Colonic mucosa (tissue), 4 donors: ENCODE measurements at regions not wholly inside any gene's neighbourhood (a gene's known extent, or its start where the extent isn't known, plus 50 kb on each side); places are given as distances from the start of the nearest gene placed in this dataset.

ENCODE experiments used
- DNase-seq: peaks from one replicate; pipeline ENCODE4 v3.0.0-alpha.2; 2020
- H3K27ac ChIP-seq: fragments of 200-600 bp; one replicate; pipeline ENCODE4 v1.8.0; 2021
- H3K27me3 ChIP-seq: fragments of 200-600 bp; one replicate; pipeline ENCODE4 v1.8.0; 2021
- H3K36me3 ChIP-seq: fragments of 200-600 bp; one replicate; pipeline ENCODE4 v1.8.0; 2021
- H3K4me1 ChIP-seq: fragments of 200-600 bp; one replicate; pipeline ENCODE4 v1.8.0; 2021; ENCODE audit warnings: mild to moderate bottlenecking
- H3K4me3 ChIP-seq: fragments of 200-600 bp; one replicate; pipeline ENCODE4 v1.8.0; 2021
- H3K9ac ChIP-seq, 2 donors: one replicate each; pipeline ENCODE4 v1.7.0; 2013; ENCODE audit warnings: control low read depth in 2 of 2, low read depth in 2 of 2, low read length in 2 of 2
- H3K9me3 ChIP-seq: fragments of 200-600 bp; one replicate; pipeline ENCODE4 v1.8.0; 2021
- CTCF ChIP-seq: fragments of 200-600 bp; IDR thresholded peaks from one replicate; pipeline ENCODE4 v1.8.0; 2022; ENCODE audit warnings: antibody characterized with exemption, mild to moderate bottlenecking
- intact Hi-C: fragments of 100-400 bp; cut with DNase I; formaldehyde crosslinking; loops from one replicate; pipeline ENCODE4 v1.14.1; 2022
- donor health status: healthy.
- donor health status: DM: no; HTN: no; CAD: no.
- donor health status: DM: no; HTN: no; CAD: no.

GRCh38 chr12:81874166-81874565, 115.0 kb upstream of the PPFIA2 start:
- no peak overlapping the region for H3K27ac ChIP-seq

GRCh38 chr12:81872400-81872799, 113.2 kb upstream of the PPFIA2 start:
- H3K27me3 ChIP-seq: no peaks in the 10 kb centered on the region
- no peak for DNase-seq
- no peak for TF ChIP-seq CTCF
- H3K9me3 ChIP-seq: no peaks in the 10 kb centered on the region
- no peak overlapping the region for H3K27ac ChIP-seq
- no peaks in the 10 kb centered on the region for H3K4me1 ChIP-seq
- intact Hi-C loops: no loop called here
- H3K4me3 ChIP-seq: no peak overlapping the region
- no peak overlapping the region for H3K9ac ChIP-seq
- no peaks in the 10 kb centered on the region for H3K36me3 ChIP-seq

More at GRCh38 chr12:81874166-81874565, 115.0 kb upstream of the PPFIA2 start:
- H3K27me3 ChIP-seq: no peaks in the 10 kb centered on the region
- intact Hi-C loops: no loop called here
- H3K4me3 ChIP-seq: no peak overlapping the region
- no peaks in the 10 kb centered on the region for H3K36me3 ChIP-seq
- no peaks in the 10 kb centered on the region for H3K9me3 ChIP-seq
- no peak for DNase-seq
- no peak overlapping the region for H3K9ac ChIP-seq
- H3K4me1 ChIP-seq: no peaks in the 10 kb centered on the region
- TF ChIP-seq CTCF: no peak

GRCh38 chr12:81866081-81866480, 106.9 kb upstream of the PPFIA2 start:
- Histone ChIP-seq H3K27ac (no peak overlapping the region), H3K36me3 (no peaks in the 10 kb centered on the region), H3K27me3 (no peaks in the 10 kb centered on the region), H3K9me3 (no peaks in the 10 kb centered on the region), H3K4me3 (no peak overlapping the region), H3K4me1 (no peaks in the 10 kb centered on the region), H3K9ac (no peak overlapping the region)
- no peak for DNase-seq
- intact Hi-C loops: no loop called here
- no peak for TF ChIP-seq CTCF

- Histone ChIP-seq H3K9ac (no peak overlapping the region), H3K27me3 (no peaks in the 10 kb centered on the region), H3K9me3 (no peaks in the 10 kb centered on the region), H3K4me1 (no peaks in the 10 kb centered on the region), H3K4me3 (no peak overlapping the region), H3K36me3 (no peaks in the 10 kb centered on the region), H3K27ac (no peak overlapping the region)
- no peak for DNase-seq
- intact Hi-C loops: no loop called here
- TF ChIP-seq CTCF: no peak
Observed at GRCh38 chr12:81863406-81863805, 104.3 kb upstream of the PPFIA2 start.

- Histone ChIP-seq H3K27me3 (no peaks in the 10 kb centered on the region), H3K9ac (no peak overlapping the region), H3K4me3 (no peak overlapping the region), H3K27ac (no peak overlapping the region), H3K4me1 (no peaks in the 10 kb centered on the region), H3K36me3 (no peaks in the 10 kb centered on the region), H3K9me3 (no peaks in the 10 kb centered on the region)
- intact Hi-C loops: no loop called here
- DNase-seq: no peak
- TF ChIP-seq CTCF: no peak
Observed at GRCh38 chr12:81859521-81859920, 100.4 kb upstream of the PPFIA2 start.

GRCh38 chr12:81843599-81843998, 84.4 kb upstream of the PPFIA2 start:
- Histone ChIP-seq H3K4me1 (no peaks in the 10 kb centered on the region), H3K9me3 (no peaks in the 10 kb centered on the region), H3K9ac (no peak overlapping the region), H3K36me3 (no peaks in the 10 kb centered on the region), H3K4me3 (no peak overlapping the region), H3K27me3 (no peaks in the 10 kb centered on the region), H3K27ac (no peak overlapping the region)
- no peak for TF ChIP-seq CTCF
- DNase-seq: no peak
- intact Hi-C loops: no loop called here
